Endothelial cell of umbilical vein (primary cell): ENCODE measurements at regions not wholly inside any gene's neighbourhood (a gene's known extent, or its start where the extent isn't known, plus 50 kb on each side); places are given as distances from the start of the nearest gene placed in this dataset.

Experiments used
- BruUV-seq: library from RNA; stranded (reverse); fragments of 400-500 nt; replicated peaks from 2 replicates; lab custom pipeline; 2021; lab: Mats Ljungman, UMichigan
- CTCF ChIA-PET: fragments of 300-600, 350-600 bp; sonication (Branson Sonifier 250); formaldehyde crosslinking; loops from one replicate; lab custom pipeline; 2021; ENCODE audit warnings: antibody characterized with exemption, inconsistent platforms; lab: Charles Lee
- POLR2A ChIA-PET: fragments of 300-600, 350-600 bp; sonication (Branson Sonifier 250); formaldehyde crosslinking; loops from one replicate; lab custom pipeline; 2021; ENCODE audit warnings: antibody characterized with exemption, inconsistent platforms; lab: Charles Lee
- DNase-seq: peaks from one replicate; pipeline ENCODE4 v3.0.0-alpha.2; 2011; ENCODE audit warnings: low read depth, low spot score
- FAIRE-seq: peaks from 2 replicates; lab custom pipeline; 2011; peaks lifted over from hg19 to GRCh38; lab: Jason Lieb, UNC
- H2AFZ ChIP-seq: 2 replicates; pipeline ENCODE4 v1.6.0; 2012; ENCODE audit warnings: low read depth, low read length, control low read depth, inconsistent platforms
- H3K27ac ChIP-seq: 2 replicates; pipeline ENCODE4 v1.5.1; 2011; ENCODE audit warnings: low read depth, mild to moderate bottlenecking, control low read depth, low read length, moderate library complexity; ENCODE audit not compliant: insufficient read depth
- H3K27me3 ChIP-seq, 2 experiments: 2 replicates each; pipeline versions ENCODE4 v1.6.0 to v1.6.1; 2011; ENCODE audit warnings: low read length in 2 of 2, mixed read lengths in 1 of 2; ENCODE audit not compliant: control insufficient read depth in 2 of 2, insufficient read depth in 2 of 2
- H3K36me3 ChIP-seq, 2 experiments: 2 replicates in 1 of 2; 3 replicates in 1 of 2; pipeline ENCODE4 v1.5.1; 2011; ENCODE audit warnings: low read length in 2 of 2, mild to moderate bottlenecking in 1 of 2, moderate library complexity in 1 of 2; ENCODE audit not compliant: control insufficient read depth in 2 of 2, insufficient read depth in 2 of 2; ENCODE audit errors: extremely low read depth in 1 of 2
- H3K4me1 ChIP-seq: 3 replicates; pipeline ENCODE4 v1.5.1; 2011; ENCODE audit warnings: mild to moderate bottlenecking, low read length; ENCODE audit not compliant: control insufficient read depth, insufficient read depth; ENCODE audit errors: extremely low read depth
- H3K4me2 ChIP-seq: 2 replicates; pipeline ENCODE4 v1.6.1; 2011; ENCODE audit warnings: low read length, control low read depth, mixed read lengths; ENCODE audit not compliant: insufficient read depth
- H3K4me3 ChIP-seq, 3 experiments: fragments of 200-600 bp in 1 of 3; sonication (generic), shearing (Covaris generic) in 1 of 3; replicated peaks in 1 of 3; 2 replicates each; pipeline ENCODE4 v1.5.1; 2011 to 2016; ENCODE audit warnings: control low read depth in 3 of 3, low read length in 3 of 3, mild to moderate bottlenecking in 2 of 3, inconsistent platforms in 1 of 3, low read depth in 1 of 3, moderate library complexity in 1 of 3; ENCODE audit not compliant: insufficient read depth in 1 of 3
- H3K79me2 ChIP-seq: 2 replicates; pipeline ENCODE4 v1.6.0; 2012; ENCODE audit warnings: low read length, inconsistent platforms; ENCODE audit not compliant: control insufficient read depth, insufficient read depth
- H3K9ac ChIP-seq: replicated peaks from 2 replicates; pipeline ENCODE3; 2011; ENCODE audit warnings: low read length, control low read depth; ENCODE audit not compliant: insufficient read depth; ENCODE audit errors: extremely low read depth
- H3K9me1 ChIP-seq: replicated peaks from 3 replicates; pipeline ENCODE4 v1.6.0; 2011; ENCODE audit warnings: mild to moderate bottlenecking, low read length; ENCODE audit not compliant: control insufficient read depth, insufficient read depth; ENCODE audit errors: extremely low read depth
- H3K9me3 ChIP-seq: replicated peaks from 2 replicates; pipeline ENCODE4 v1.5.1; 2012; ENCODE audit warnings: low read length, inconsistent platforms; ENCODE audit not compliant: control insufficient read depth, insufficient read depth
- H4K20me1 ChIP-seq: replicated peaks from 2 replicates; pipeline ENCODE3; 2011; ENCODE audit warnings: mild to moderate bottlenecking, low read length; ENCODE audit not compliant: control insufficient read depth, insufficient read depth; ENCODE audit errors: extremely low read depth
- CTCF ChIP-seq, 2 donors: IDR thresholded peaks; 1 replicate in 1 of 2; 2 replicates in 1 of 2; pipeline ENCODE4 v1.5.1; 2011; ENCODE audit warnings: low read length in 2 of 2, mild to moderate bottlenecking in 2 of 2, moderate library complexity in 2 of 2, control low read depth in 1 of 2, inconsistent platforms in 1 of 2, low read depth in 1 of 2; ENCODE audit not compliant: insufficient read depth in 1 of 2; ENCODE audit errors: extremely low read depth in 1 of 2
- EZH2 ChIP-seq: IDR thresholded peaks from 2 replicates; pipeline ENCODE4 v1.6.1; 2012; ENCODE audit warnings: borderline replicate concordance, low read depth, mild to moderate bottlenecking, moderate library complexity, low read length, inconsistent platforms; ENCODE audit not compliant: severe bottlenecking
- FOS ChIP-seq: IDR thresholded peaks from 2 replicates; pipeline ENCODE4 v1.6.1; 2011; ENCODE audit warnings: mild to moderate bottlenecking, low read length, moderate library complexity, borderline replicate concordance; ENCODE audit not compliant: insufficient read depth
- GATA2 ChIP-seq: IDR thresholded peaks from 2 replicates; pipeline ENCODE4 v1.7.0; 2011; ENCODE audit warnings: low read depth, mild to moderate bottlenecking, moderate library complexity, mixed read lengths, low read length; ENCODE audit not compliant: insufficient read length, insufficient read depth
- JUN ChIP-seq: IDR thresholded peaks from 2 replicates; pipeline ENCODE4 v1.6.1; 2011; ENCODE audit warnings: borderline replicate concordance, low read depth; ENCODE audit not compliant: insufficient read length, insufficient read depth
- MYC ChIP-seq: IDR thresholded peaks from one replicate; pipeline ENCODE4 v1.6.1; 2011; ENCODE audit warnings: mild to moderate bottlenecking, low read depth, low read length
- POLR2A ChIP-seq: IDR thresholded peaks from 2 replicates; pipeline ENCODE4 v1.6.1; 2012; ENCODE audit warnings: low read depth, mild to moderate bottlenecking, control low read depth, low read length
- POLR2AphosphoS5 ChIP-seq: IDR thresholded peaks from 2 replicates; pipeline ENCODE4 v1.6.1; 2012; ENCODE audit warnings: low read depth, mild to moderate bottlenecking, control low read depth, low read length, moderate library complexity; ENCODE audit not compliant: insufficient read depth
- dilution Hi-C: fragments of 300-500 bp; cut with MboI; formaldehyde crosslinking; loops from one replicate; pipeline ENCODE4 v1.15.0; 2019; ENCODE audit warnings: low sequenced_read_pairs; ENCODE audit not compliant: extremely low pct_ligation_motif_present
- intact Hi-C: fragments of 100-400 bp; cut with micrococcal nuclease; formaldehyde crosslinking; loops from one replicate; pipeline ENCODE4 v1.10.0; 2022
- TF ChIP-seq, protein P1 (sequence below): IDR thresholded peaks from 2 replicates; pipeline ENCODE4 v1.6.1; 2011; ENCODE audit not compliant: insufficient read depth, insufficient read length

- DNase-seq = no peak
- no TSS peak for BruUV-seq
- peaks cover 6% of the 10 kb centered on the region for H3K4me1 ChIP-seq
- H3K36me3 ChIP-seq = no peaks in the 10 kb centered on the region
- no peak overlapping the region for H2AFZ ChIP-seq
- no peaks in the 10 kb centered on the region for H3K9me1 ChIP-seq
- H3K27ac ChIP-seq = no peak overlapping the region
- no peak for FAIRE-seq
- H3K4me3 ChIP-seq = no peak overlapping the region
- ChIA-PET POLR2A (no interaction called here), CTCF (interaction anchor here (0.9 kb wide), 1 partner anchor 23 kb away, joined by 3 read pairs; no protein-coding TSS in a partner anchor)
- no peaks in the 10 kb centered on the region for H3K27me3 ChIP-seq
- H4K20me1 ChIP-seq = no peaks in the 10 kb centered on the region
- H3K4me2 ChIP-seq = no peak overlapping the region
- dilution Hi-C loops (no loop called here), intact Hi-C loops (no loop called here)
- no peaks in the 10 kb centered on the region for H3K9me3 ChIP-seq
- no peaks in the 10 kb centered on the region for H3K79me2 ChIP-seq
- no peak overlapping the region for H3K9ac ChIP-seq
- no peak for TF ChIP-seq GATA2
- TF ChIP-seq FOS = no peak
- TF ChIP-seq MYC = no peak
- no peak for TF ChIP-seq CTCF (IDR thresholded peaks at IDR 0.05; ENCODE audit: extremely low read depth in 1 of 2, insufficient read depth in 1 of 2, low read depth in 1 of 2, low read length in 2 of 2)
- TF ChIP-seq POLR2A = no peak
Measured at GRCh38 chr18:28714498-28714897, 537.6 kb upstream of the CDH2 start.

DNA sequence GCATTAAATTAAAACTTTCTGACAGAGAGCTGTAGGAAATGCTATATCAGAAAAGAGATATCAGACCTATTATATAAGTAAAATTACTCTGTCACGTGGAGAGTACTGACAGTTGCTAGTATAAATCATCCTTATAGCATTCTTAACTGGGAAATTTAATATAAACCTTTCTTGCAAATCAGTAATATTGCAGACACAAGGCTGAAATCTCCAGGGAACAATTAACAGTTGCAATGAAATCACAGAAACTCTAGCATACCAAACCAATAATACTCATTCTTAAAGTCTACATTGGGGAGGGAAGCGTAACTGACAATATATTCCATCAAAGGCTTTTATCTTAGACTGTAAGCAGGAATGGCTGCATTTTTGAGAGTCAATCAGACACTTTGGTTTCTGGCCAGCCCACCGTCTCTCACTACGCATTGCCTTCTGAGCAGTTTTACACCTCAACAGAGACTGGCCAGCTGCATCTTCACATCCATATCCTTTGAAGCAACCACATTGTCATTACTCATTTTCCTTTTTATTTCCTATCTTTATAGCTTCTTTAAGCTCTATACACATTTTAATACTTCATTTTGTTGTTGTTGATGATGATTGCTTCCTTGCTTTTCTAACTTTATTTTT is 536.0 kb upstream of the CDH2 start:
- no peak overlapping the region for H2AFZ ChIP-seq
- CTCF ChIA-PET = no interaction called here
- FAIRE-seq (no peak), DNase-seq (no peak)
- no peak overlapping the region for H3K27ac ChIP-seq
- POLR2A ChIA-PET = no interaction called here
- H3K79me2 ChIP-seq = no peaks in the 10 kb centered on the region
- no peaks in the 10 kb centered on the region for H4K20me1 ChIP-seq
- no peaks in the 10 kb centered on the region for H3K9me3 ChIP-seq
- no TSS peak for BruUV-seq
- no peak overlapping the region for H3K4me2 ChIP-seq
- TF ChIP-seq JUN (no peak), POLR2A (no peak), FOS (no peak), CTCF (IDR thresholded peaks at IDR 0.05; ENCODE audit: extremely low read depth in 1 of 2, insufficient read depth in 1 of 2, low read depth in 1 of 2, low read length in 2 of 2) (no peak), GATA2 (no peak), MYC (no peak), EZH2 (no peak), POLR2AphosphoS5 (no peak)
- TF ChIP-seq, protein P1, sequence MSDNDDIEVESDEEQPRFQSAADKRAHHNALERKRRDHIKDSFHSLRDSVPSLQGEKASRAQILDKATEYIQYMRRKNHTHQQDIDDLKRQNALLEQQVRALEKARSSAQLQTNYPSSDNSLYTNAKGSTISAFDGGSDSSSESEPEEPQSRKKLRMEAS = no peak
- H3K27me3 ChIP-seq = no peaks in the 10 kb centered on the region
- H3K4me1 ChIP-seq = no peaks in the 10 kb centered on the region
- no peak overlapping the region for H3K4me3 ChIP-seq
- no peak overlapping the region for H3K9ac ChIP-seq
- dilution Hi-C loops = no loop called here
- intact Hi-C loops = no loop called here
- H3K36me3 ChIP-seq = no peaks in the 10 kb centered on the region
- H3K9me1 ChIP-seq = no peaks in the 10 kb centered on the region
